T-helper 17 cell (primary cell): ENCODE measurements at regions not wholly inside any gene's neighbourhood (a gene's known extent, or its start where the extent isn't known, plus 50 kb on each side); places are given as distances from the start of the nearest gene placed in this dataset.
A peak's percentile ranks its signal among the peaks of the same experiment; 100 is the strongest.
"Not testable (repeated sequence)": the region's sequence is repeated elsewhere in the genome, so short reads cannot be mapped to it uniquely, and the experiment has no call there.

Source experiments
- ATAC-seq: fragments of 150-1000 bp; cut with Tn5 transposase; 2 replicates; pipeline ENCODE4 v1.10.0; 2021; ENCODE audit warnings: mild to moderate bottlenecking, moderate library complexity
- DNase-seq, 3 donors: peaks; one replicate each; pipeline versions ENCODE4 v3.0.0 to v3.0.0-alpha.2; 2020 to 2021
- H3K9me3 ChIP-seq: one replicate; pipeline ENCODE4 v1.7.0; 2013; ENCODE audit warnings: low read length, mild to moderate bottlenecking; ENCODE audit not compliant: control insufficient read depth, poor library complexity, severe bottlenecking
- H3K27ac Mint-ChIP-seq: one replicate; pipeline ENCODE4 v1.8.0; 2022; ENCODE audit warnings: mild to moderate bottlenecking, moderate library complexity, mixed read lengths
- H3K27me3 Mint-ChIP-seq: one replicate; pipeline ENCODE4 v1.8.0; 2022; ENCODE audit warnings: mixed read lengths
- H3K36me3 Mint-ChIP-seq: one replicate; pipeline ENCODE4 v1.8.0; 2022; ENCODE audit warnings: low read depth, mixed read lengths
- H3K4me1 Mint-ChIP-seq: one replicate; pipeline ENCODE4 v1.8.0; 2022; ENCODE audit warnings: mild to moderate bottlenecking, mixed read lengths
- H3K4me3 Mint-ChIP-seq: one replicate; pipeline ENCODE4 v1.8.0; 2022; ENCODE audit warnings: mild to moderate bottlenecking, moderate library complexity, mixed read lengths

GRCh38 chr20:48374991-48375595 is 452.7 kb downstream of the PREX1 start:
- no peak overlapping the region for H3K4me3 Mint-ChIP-seq
- no peak for ATAC-seq
- DNase-seq: no peak
- H3K9me3 ChIP-seq: no peaks in the 10 kb centered on the region
- peaks cover 2% of the 10 kb centered on the region for H3K36me3 Mint-ChIP-seq
- H3K27me3 Mint-ChIP-seq: peaks cover 65% of the 10 kb centered on the region
- H3K4me1 Mint-ChIP-seq: no peaks in the 10 kb centered on the region
- no peak overlapping the region for H3K27ac Mint-ChIP-seq

GRCh38 chr20:48374031-48374907 is 453.5 kb downstream of the PREX1 start:
- not testable (repeated sequence) for H3K4me1 Mint-ChIP-seq, H3K36me3 Mint-ChIP-seq, H3K4me3 Mint-ChIP-seq, H3K9me3 ChIP-seq, ATAC-seq, H3K27ac Mint-ChIP-seq, DNase-seq
- H3K27me3 Mint-ChIP-seq: peaks cover 66% of the 10 kb centered on the region

- ATAC-seq (no peak), DNase-seq (no peak)
- no peak overlapping the region for H3K27ac Mint-ChIP-seq
These were observed 454.3 kb downstream of the PREX1 start for GRCh38 chr20:48373555-48373934.

GRCh38 chr20:48372851-48373554 is 454.8 kb downstream of the PREX1 start:
- not testable (repeated sequence) for DNase-seq, H3K4me3 Mint-ChIP-seq, H3K27ac Mint-ChIP-seq, H3K4me1 Mint-ChIP-seq, H3K9me3 ChIP-seq, H3K36me3 Mint-ChIP-seq, ATAC-seq
- H3K27me3 Mint-ChIP-seq: peaks cover 61% of the 10 kb centered on the region

More at GRCh38 chr20:48373555-48373934, 454.3 kb downstream of the PREX1 start:
- Mint-ChIP-seq H3K4me3 (no peak overlapping the region), H3K4me1 (no peaks in the 10 kb centered on the region), H3K36me3 (peaks cover 2% of the 10 kb centered on the region), H3K27me3 (peaks cover 66% of the 10 kb centered on the region)
- H3K9me3 ChIP-seq: no peaks in the 10 kb centered on the region

- no peak for DNase-seq
- Mint-ChIP-seq H3K27ac (no peak overlapping the region), H3K27me3 (peaks cover 54% of the 10 kb centered on the region), H3K4me1 (no peaks in the 10 kb centered on the region), H3K36me3 (peaks cover 2% of the 10 kb centered on the region), H3K4me3 (no peak overlapping the region)
- H3K9me3 ChIP-seq: no peaks in the 10 kb centered on the region
- no peak for ATAC-seq
These were observed 456.6 kb downstream of the PREX1 start for GRCh38 chr20:48371211-48371610.

GRCh38 chr20:48368580-48369021 is 459.2 kb downstream of the PREX1 start:
- H3K27ac Mint-ChIP-seq, DNase-seq, ATAC-seq, H3K36me3 Mint-ChIP-seq, H3K9me3 ChIP-seq, H3K4me1 Mint-ChIP-seq, H3K4me3 Mint-ChIP-seq: not testable (repeated sequence)
- peaks cover 44% of the 10 kb centered on the region for H3K27me3 Mint-ChIP-seq

- not testable (repeated sequence) for H3K4me3 Mint-ChIP-seq, H3K27ac Mint-ChIP-seq, H3K4me1 Mint-ChIP-seq, H3K36me3 Mint-ChIP-seq, DNase-seq, ATAC-seq, H3K9me3 ChIP-seq
- H3K27me3 Mint-ChIP-seq: peaks cover 42% of the 10 kb centered on the region
These were observed 460.0 kb downstream of the PREX1 start for GRCh38 chr20:48367541-48368358.

- Mint-ChIP-seq H3K27ac (no peak overlapping the region), H3K27me3 (peaks cover 44% of the 10 kb centered on the region), H3K36me3 (no peaks in the 10 kb centered on the region), H3K4me1 (no peaks in the 10 kb centered on the region), H3K4me3 (no peak overlapping the region)
- DNase-seq (no peak), ATAC-seq (no peak)
- H3K9me3 ChIP-seq: no peaks in the 10 kb centered on the region
These were observed 461.6 kb downstream of the PREX1 start for GRCh38 chr20:48366230-48366629.

- H3K4me1 Mint-ChIP-seq: no peaks in the 10 kb centered on the region
- H3K36me3 Mint-ChIP-seq: no peaks in the 10 kb centered on the region
- H3K4me3 Mint-ChIP-seq: peak overlapping the region; percentile 2
- H3K27ac Mint-ChIP-seq: no peak overlapping the region
- ATAC-seq (no peak), DNase-seq (no peak)
- H3K27me3 Mint-ChIP-seq: peaks cover 42% of the 10 kb centered on the region
- H3K9me3 ChIP-seq: no peaks in the 10 kb centered on the region
These were observed 462.9 kb downstream of the PREX1 start for GRCh38 chr20:48364688-48365421.

- no peak for DNase-seq
- Mint-ChIP-seq H3K27me3 (peaks cover 40% of the 10 kb centered on the region), H3K36me3 (no peaks in the 10 kb centered on the region), H3K27ac (no peak overlapping the region), H3K4me1 (no peaks in the 10 kb centered on the region), H3K4me3 (no peak overlapping the region)
- ATAC-seq: no peak
- no peaks in the 10 kb centered on the region for H3K9me3 ChIP-seq
These were observed 463.7 kb downstream of the PREX1 start for GRCh38 chr20:48364055-48364454.

- no peak overlapping the region for H3K27ac Mint-ChIP-seq
- ATAC-seq: peak; percentile 53
- H3K36me3 Mint-ChIP-seq: no peaks in the 10 kb centered on the region
These were observed 467.3 kb downstream of the PREX1 start for GRCh38 chr20:48360342-48360975.

More at GRCh38 chr20:48360342-48360975, 467.3 kb downstream of the PREX1 start:
- peaks cover 39% of the 10 kb centered on the region for H3K27me3 Mint-ChIP-seq
- H3K9me3 ChIP-seq: no peaks in the 10 kb centered on the region
- no peak overlapping the region for H3K4me3 Mint-ChIP-seq
- no peak for DNase-seq
- no peaks in the 10 kb centered on the region for H3K4me1 Mint-ChIP-seq
